CD14-positive monocyte (primary cell): ENCODE measurements at regions not wholly inside any gene's neighbourhood (a gene's known extent, or its start where the extent isn't known, plus 50 kb on each side); places are given as distances from the start of the nearest gene placed in this dataset.

Source experiments
- DNase-seq, 3 donors: peaks; one replicate each; pipeline ENCODE4 v3.0.0-alpha.2; 2011 to 2022
- H2AFZ ChIP-seq: 2 replicates; pipeline ENCODE4 v1.6.0; 2012; ENCODE audit warnings: mild to moderate bottlenecking, low read depth, low read length, inconsistent platforms; ENCODE audit not compliant: insufficient read depth, poor library complexity, severe bottlenecking
- H3K27ac ChIP-seq, 2 donors: 1 replicate in 1 of 2; 2 replicates in 1 of 2; pipeline ENCODE4 v1.5.1; 2012 to 2013; ENCODE audit warnings: low read length in 2 of 2, control low read depth in 1 of 2, inconsistent platforms in 1 of 2, low read depth in 1 of 2, mild to moderate bottlenecking in 1 of 2
- H3K27me3 ChIP-seq, 2 donors: one replicate each; pipeline versions ENCODE4 v1.6.0 to v1.6.1; 2011 to 2013; ENCODE audit warnings: low read length in 2 of 2; ENCODE audit not compliant: control insufficient read depth in 2 of 2, insufficient read depth in 2 of 2
- H3K36me3 ChIP-seq, 2 donors: replicated peaks in 1 of 2; 1 replicate in 1 of 2; 2 replicates in 1 of 2; pipeline versions ENCODE4 v1.5.1 to v1.6.1; 2012 to 2013; ENCODE audit warnings: low read length in 2 of 2, control low read depth in 1 of 2, inconsistent platforms in 1 of 2, mild to moderate bottlenecking in 1 of 2; ENCODE audit not compliant: insufficient read depth in 2 of 2, control insufficient read depth in 1 of 2
- H3K4me1 ChIP-seq, 2 donors: 1 replicate in 1 of 2; 2 replicates in 1 of 2; pipeline versions ENCODE4 v1.5.1 to v1.6.1; 2012 to 2013; ENCODE audit warnings: low read length in 2 of 2, control low read depth in 1 of 2, inconsistent platforms in 1 of 2, mild to moderate bottlenecking in 1 of 2, moderate library complexity in 1 of 2; ENCODE audit not compliant: insufficient read depth in 2 of 2, control insufficient read depth in 1 of 2
- H3K4me2 ChIP-seq: replicated peaks from 2 replicates; pipeline ENCODE3; 2012; ENCODE audit warnings: low read length, moderate library complexity, mild to moderate bottlenecking; ENCODE audit not compliant: poor library complexity, severe bottlenecking; ENCODE audit errors: extremely low read depth
- H3K4me3 ChIP-seq, 3 experiments: fragments of 200-600 bp in 1 of 3; sonication (generic) in 1 of 3; replicated peaks in 1 of 3; 1 replicate in 2 of 3; 2 replicates in 1 of 3; pipeline ENCODE4 v1.5.1; 2011 to 2013; ENCODE audit warnings: low read length in 3 of 3, mild to moderate bottlenecking in 3 of 3, control low read depth in 2 of 3, low read depth in 2 of 3, inconsistent platforms in 1 of 3, moderate library complexity in 1 of 3
- H3K79me2 ChIP-seq: 2 replicates; pipeline ENCODE4 v1.6.0; 2012; ENCODE audit warnings: mild to moderate bottlenecking, control low read depth, inconsistent platforms, low read length, moderate library complexity; ENCODE audit not compliant: insufficient read depth
- H3K9ac ChIP-seq: 2 replicates; pipeline ENCODE4 v1.6.0; 2017; ENCODE audit warnings: low read length, mild to moderate bottlenecking; ENCODE audit not compliant: insufficient read depth, poor library complexity, severe bottlenecking
- H3K9me3 ChIP-seq, 2 donors: replicated peaks in 1 of 2; 1 replicate in 1 of 2; 2 replicates in 1 of 2; pipeline versions ENCODE4 v1.5.1 to v1.6.1; 2012 to 2013; ENCODE audit warnings: low read length in 2 of 2, control low read depth in 1 of 2; ENCODE audit not compliant: control insufficient read depth in 1 of 2, insufficient read depth in 1 of 2
- H4K20me1 ChIP-seq: 2 replicates; pipeline ENCODE4 v1.6.0; 2012; ENCODE audit warnings: mild to moderate bottlenecking, low read length, control low read depth, moderate library complexity; ENCODE audit not compliant: insufficient read depth
- H3K27ac Mint-ChIP-seq, 7 donors: one replicate each; pipeline ENCODE4 v1.8.0; 2020; ENCODE audit warnings: mild to moderate bottlenecking in 7 of 7, mixed read lengths in 7 of 7, moderate library complexity in 6 of 7, inconsistent platforms in 2 of 7
- H3K27me3 Mint-ChIP-seq, 3 donors: one replicate each; pipeline ENCODE4 v1.8.0; 2021 to 2022; ENCODE audit warnings: low read depth in 3 of 3, mild to moderate bottlenecking in 3 of 3, mixed read lengths in 3 of 3, moderate library complexity in 3 of 3, inconsistent platforms in 1 of 3
- H3K36me3 Mint-ChIP-seq, 2 donors: one replicate each; pipeline ENCODE4 v1.8.0; 2020; ENCODE audit warnings: mixed read lengths in 2 of 2, inconsistent platforms in 1 of 2, mild to moderate bottlenecking in 1 of 2
- H3K4me1 Mint-ChIP-seq: one replicate; pipeline ENCODE4 v1.8.0; 2020; ENCODE audit warnings: mild to moderate bottlenecking, mixed read lengths
- H3K4me3 Mint-ChIP-seq, 2 donors: one replicate each; pipeline ENCODE4 v1.8.0; 2020; ENCODE audit warnings: mild to moderate bottlenecking in 2 of 2, mixed read lengths in 2 of 2, moderate library complexity in 1 of 2
- H3K9me3 Mint-ChIP-seq, 7 donors: one replicate each; pipeline ENCODE4 v1.8.0; 2020 to 2022; ENCODE audit warnings: mixed read lengths in 7 of 7, mild to moderate bottlenecking in 6 of 7, moderate library complexity in 6 of 7, inconsistent platforms in 2 of 7
- CTCF ChIP-seq: fragments of 200-600 bp; IDR thresholded peaks from one replicate; pipeline ENCODE4 v1.8.0; 2022; ENCODE audit warnings: antibody characterized with exemption, mild to moderate bottlenecking
- WGBS: methylation state at CpG from one replicate; pipeline ENCODE4 v1.1.5; 2013; ENCODE audit warnings: missing lambda C conversion rate; ENCODE audit not compliant: insufficient coverage; 5-methylcytosine and 5-hydroxymethylcytosine counted together
- intact Hi-C, 2 donors: fragments of 100-400 bp; cut with micrococcal nuclease; formaldehyde crosslinking; loops; one replicate each; pipeline versions ENCODE4 v1.15.0 to v1.15.1; 2023

- Mint-ChIP-seq H3K4me1 (no peaks in the 10 kb centered on the region), H3K4me3 (no peak overlapping the region), H3K27me3 (peaks cover 0 to 2% (median 0%) of the 10 kb centered on the region in 3 donors), H3K36me3 (no peaks in the 10 kb centered on the region), H3K9me3 (peaks cover under 1 to 6% (median 3%) of the 10 kb centered on the region in 7 donors), H3K27ac (no peak overlapping the region)
- no peak for DNase-seq
- Histone ChIP-seq H3K4me3 (no peak overlapping the region), H3K79me2 (no peaks in the 10 kb centered on the region), H3K36me3 (no peaks in the 10 kb centered on the region), H3K27me3 (no peaks in the 10 kb centered on the region), H3K9ac (no peak overlapping the region), H3K27ac (no peak overlapping the region), H4K20me1 (no peaks in the 10 kb centered on the region), H2AFZ (no peak overlapping the region), H3K9me3 (peaks cover 0 to 5% of the 10 kb centered on the region in 2 donors), H3K4me2 (no peak overlapping the region), H3K4me1 (no peaks in the 10 kb centered on the region)
- no peak for TF ChIP-seq CTCF
- WGBS: no CpG with 5 or more reads among the region's 2 CpGs
- intact Hi-C loops: no loop called here
These were observed 110.5 kb upstream of the MAGI2 start for GRCh38 chr7:79563821-79564522.

GRCh38 chr7:79555571-79555970, 102.1 kb upstream of the MAGI2 start:
- WGBS: no CpG with 5 or more reads among the region's 1 CpG
- H4K20me1 ChIP-seq: no peaks in the 10 kb centered on the region
- no peak overlapping the region for H3K27ac ChIP-seq
- H3K9me3 ChIP-seq: peaks cover 0 to 3% of the 10 kb centered on the region in 2 donors
- H2AFZ ChIP-seq: no peak overlapping the region
- no peaks in the 10 kb centered on the region for H3K27me3 ChIP-seq
- no peaks in the 10 kb centered on the region for H3K36me3 ChIP-seq
- H3K4me2 ChIP-seq: no peak overlapping the region
- H3K4me1 Mint-ChIP-seq: no peaks in the 10 kb centered on the region
- no peak overlapping the region for H3K4me3 Mint-ChIP-seq
- no peak for TF ChIP-seq CTCF
- no peaks in the 10 kb centered on the region for H3K4me1 ChIP-seq
- H3K36me3 Mint-ChIP-seq: no peaks in the 10 kb centered on the region
- peaks cover 0 to 6% (median 4%) of the 10 kb centered on the region in 7 donors for H3K9me3 Mint-ChIP-seq
- DNase-seq: no peak
- intact Hi-C loops: no loop called here
- H3K4me3 ChIP-seq: no peak overlapping the region
- H3K27ac Mint-ChIP-seq: no peak overlapping the region
- H3K79me2 ChIP-seq: no peaks in the 10 kb centered on the region
- H3K27me3 Mint-ChIP-seq: peaks cover 0 to 2% (median 0%) of the 10 kb centered on the region in 3 donors
- H3K9ac ChIP-seq: no peak overlapping the region
